ENCODE measurements at regions not wholly inside any gene's neighbourhood (a gene's known extent, or its start where the extent isn't known, plus 50 kb on each side); places are given as distances from the start of the nearest gene placed in this dataset.
"Not testable (repeated sequence)": the region's sequence is repeated elsewhere in the genome, so short reads cannot be mapped to it uniquely, and the experiment has no call there.

DNA sequence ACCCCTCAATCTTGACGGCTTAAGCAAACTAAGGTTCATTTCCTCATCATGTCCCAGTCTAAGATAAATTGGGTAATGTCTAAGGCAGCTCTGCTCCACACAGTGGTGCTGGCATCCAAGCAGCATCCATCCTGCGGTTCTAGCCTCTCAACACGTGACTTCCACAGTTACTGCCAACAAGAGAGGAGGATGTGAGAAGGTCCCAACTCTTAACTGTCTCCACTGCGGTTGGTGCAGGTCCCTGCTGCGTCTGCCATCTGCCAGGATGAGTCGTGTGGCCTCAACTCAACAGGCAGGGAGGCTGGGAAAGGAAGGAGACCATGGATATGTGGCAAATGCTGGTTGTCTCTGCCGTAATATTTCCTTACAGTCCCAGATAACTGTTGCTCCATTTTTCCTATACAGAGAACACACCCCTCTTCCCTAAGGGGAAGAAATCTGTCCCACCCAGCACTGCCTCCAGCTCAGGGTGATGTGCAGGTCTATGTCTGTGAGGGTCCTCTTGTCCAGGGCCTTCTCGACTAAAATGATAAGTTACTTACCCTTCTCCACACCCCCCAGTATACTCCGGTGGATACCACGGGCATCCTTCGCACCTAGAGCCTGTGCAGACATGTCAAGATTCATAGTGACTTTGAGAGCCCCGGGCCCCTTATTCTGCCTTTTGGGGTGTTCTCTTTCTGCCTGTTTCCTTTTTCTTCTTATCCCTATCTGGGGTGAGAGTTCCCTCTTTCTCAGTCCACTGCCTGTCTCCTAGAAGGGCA lies 64.7 kb downstream of the KCNJ18 start:
- Mint-ChIP-seq H3K4me3 (no peak overlapping the region), H3K4me1 (no peaks in the 10 kb centered on the region), H3K27ac (no peak overlapping the region), H3K9me3 (peaks cover 0 to 4% (median 0%) of the 10 kb centered on the region in 3 donors), H3K36me3 (no peaks in the 10 kb centered on the region), H3K27me3 (no peaks in the 10 kb centered on the region)
- Histone ChIP-seq H3K4me3 (ENCODE audit: control insufficient read depth in 1 of 2, extremely low read depth in 1 of 2, low read length in 1 of 2) (no peak overlapping the region), H3K9me3 (no peaks in the 10 kb centered on the region), H3K27ac (ENCODE audit: low read length) (no peak overlapping the region), H3K27me3 (replicated peaks in 1 of 2; ENCODE audit: control insufficient read depth in 2 of 2, extremely low read depth in 1 of 2, insufficient read depth in 2 of 2, low read length in 1 of 2) (no peaks in the 10 kb centered on the region), H3K4me1 (ENCODE audit: control insufficient read depth in 1 of 2, extremely low read depth in 1 of 2, insufficient read depth in 2 of 2, low read length in 2 of 2) (no peaks in the 10 kb centered on the region), H3K36me3 (ENCODE audit: control insufficient read depth in 2 of 2, extremely low read depth in 1 of 2, insufficient read depth in 1 of 2, low read length in 1 of 2) (no peaks in the 10 kb centered on the region)
- DNase-seq: no peak
- ChIA-PET POLR2A (no interaction called here), CTCF (no interaction called here)
- WGBS (ENCODE audit: insufficient coverage): 88% methylated on average over 5 of the region's 12 CpGs
- ATAC-seq (replicated peaks in 1 of 4): no peak

- H3K36me3 ChIP-seq (ENCODE audit: control insufficient read depth in 2 of 2, extremely low read depth in 1 of 2, insufficient read depth in 1 of 2, low read length in 1 of 2); ATAC-seq (replicated peaks in 1 of 4); H3K27ac Mint-ChIP-seq; DNase-seq; H3K27ac ChIP-seq (ENCODE audit: low read length); POLR2A ChIA-PET; H3K36me3 Mint-ChIP-seq; H3K9me3 Mint-ChIP-seq; H3K4me1 ChIP-seq (ENCODE audit: control insufficient read depth in 1 of 2, extremely low read depth in 1 of 2, insufficient read depth in 2 of 2, low read length in 2 of 2); H3K4me3 ChIP-seq (ENCODE audit: control insufficient read depth in 1 of 2, extremely low read depth in 1 of 2, low read length in 1 of 2); H3K27me3 Mint-ChIP-seq; H3K4me3 Mint-ChIP-seq; CTCF ChIA-PET; H3K4me1 Mint-ChIP-seq; H3K27me3 ChIP-seq (replicated peaks in 1 of 2; ENCODE audit: control insufficient read depth in 2 of 2, extremely low read depth in 1 of 2, insufficient read depth in 2 of 2, low read length in 1 of 2); H3K9me3 ChIP-seq: not testable (repeated sequence)
- WGBS (ENCODE audit: insufficient coverage): no CpG with 5 or more reads among the region's 1 CpG
Measured at GRCh38 chr17:21759636-21760035, 67.3 kb downstream of the KCNJ18 start.

- POLR2A ChIA-PET; H3K4me1 ChIP-seq (ENCODE audit: control insufficient read depth in 1 of 2, extremely low read depth in 1 of 2, insufficient read depth in 2 of 2, low read length in 2 of 2); H3K4me1 Mint-ChIP-seq; H3K9me3 ChIP-seq; H3K27me3 ChIP-seq (replicated peaks in 1 of 2; ENCODE audit: control insufficient read depth in 2 of 2, extremely low read depth in 1 of 2, insufficient read depth in 2 of 2, low read length in 1 of 2); ATAC-seq (replicated peaks in 1 of 4); H3K4me3 ChIP-seq (ENCODE audit: control insufficient read depth in 1 of 2, extremely low read depth in 1 of 2, low read length in 1 of 2); DNase-seq; H3K36me3 Mint-ChIP-seq; H3K36me3 ChIP-seq (ENCODE audit: control insufficient read depth in 2 of 2, extremely low read depth in 1 of 2, insufficient read depth in 1 of 2, low read length in 1 of 2); H3K4me3 Mint-ChIP-seq; H3K27ac ChIP-seq (ENCODE audit: low read length); CTCF ChIA-PET; H3K27ac Mint-ChIP-seq; H3K27me3 Mint-ChIP-seq; H3K9me3 Mint-ChIP-seq: not testable (repeated sequence)
- WGBS (ENCODE audit: insufficient coverage): 85% methylated on average over 23 of the region's 25 CpGs
Measured at GRCh38 chr17:21763738-21764340, 71.5 kb downstream of the KCNJ18 start.

GRCh38 chr17:21765651-21766290 lies 73.4 kb downstream of the KCNJ18 start:
- H3K4me3 ChIP-seq (ENCODE audit: control insufficient read depth in 1 of 2, extremely low read depth in 1 of 2, low read length in 1 of 2); H3K9me3 Mint-ChIP-seq; ATAC-seq (replicated peaks in 1 of 4); H3K36me3 Mint-ChIP-seq; H3K4me3 Mint-ChIP-seq; H3K9me3 ChIP-seq; H3K27me3 Mint-ChIP-seq; H3K4me1 ChIP-seq (ENCODE audit: control insufficient read depth in 1 of 2, extremely low read depth in 1 of 2, insufficient read depth in 2 of 2, low read length in 2 of 2); H3K27ac ChIP-seq (ENCODE audit: low read length); CTCF ChIA-PET; H3K27me3 ChIP-seq (replicated peaks in 1 of 2; ENCODE audit: control insufficient read depth in 2 of 2, extremely low read depth in 1 of 2, insufficient read depth in 2 of 2, low read length in 1 of 2); H3K36me3 ChIP-seq (ENCODE audit: control insufficient read depth in 2 of 2, extremely low read depth in 1 of 2, insufficient read depth in 1 of 2, low read length in 1 of 2); POLR2A ChIA-PET; DNase-seq; H3K4me1 Mint-ChIP-seq; H3K27ac Mint-ChIP-seq: not testable (repeated sequence)
- WGBS (ENCODE audit: insufficient coverage): 61% methylated on average over 2 of the region's 11 CpGs

DNA sequence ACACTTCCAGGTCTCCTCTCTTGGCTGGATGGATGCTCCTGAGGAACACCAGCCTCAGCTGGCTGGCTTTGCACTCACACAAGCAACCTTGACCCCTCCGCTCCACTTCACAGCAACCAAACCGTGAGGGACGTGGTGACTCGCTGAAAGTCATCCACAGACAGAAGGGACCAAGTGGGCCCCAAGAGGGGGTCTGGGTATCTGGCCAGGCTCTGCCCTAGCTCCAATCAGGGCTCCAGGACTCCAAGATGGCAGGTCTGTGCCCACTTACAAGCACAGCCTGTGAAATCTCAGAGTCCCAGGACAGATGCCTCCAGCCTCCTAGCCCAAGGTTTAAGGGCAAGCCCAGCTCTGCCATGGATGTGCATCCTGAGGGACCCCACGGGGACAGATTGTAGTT lies 74.2 kb downstream of the KCNJ18 start:
- H3K9me3 ChIP-seq; POLR2A ChIA-PET; H3K4me3 Mint-ChIP-seq; H3K4me3 ChIP-seq (ENCODE audit: control insufficient read depth in 1 of 2, extremely low read depth in 1 of 2, low read length in 1 of 2); ATAC-seq (replicated peaks in 1 of 4); H3K27ac ChIP-seq (ENCODE audit: low read length); H3K36me3 Mint-ChIP-seq; H3K4me1 Mint-ChIP-seq; CTCF ChIA-PET; H3K4me1 ChIP-seq (ENCODE audit: control insufficient read depth in 1 of 2, extremely low read depth in 1 of 2, insufficient read depth in 2 of 2, low read length in 2 of 2); H3K9me3 Mint-ChIP-seq; H3K27ac Mint-ChIP-seq; H3K27me3 Mint-ChIP-seq; H3K36me3 ChIP-seq (ENCODE audit: control insufficient read depth in 2 of 2, extremely low read depth in 1 of 2, insufficient read depth in 1 of 2, low read length in 1 of 2); DNase-seq; H3K27me3 ChIP-seq (replicated peaks in 1 of 2; ENCODE audit: control insufficient read depth in 2 of 2, extremely low read depth in 1 of 2, insufficient read depth in 2 of 2, low read length in 1 of 2): not testable (repeated sequence)
- no CpG with 5 or more reads among the region's 5 CpGs for WGBS (ENCODE audit: insufficient coverage)

DNA sequence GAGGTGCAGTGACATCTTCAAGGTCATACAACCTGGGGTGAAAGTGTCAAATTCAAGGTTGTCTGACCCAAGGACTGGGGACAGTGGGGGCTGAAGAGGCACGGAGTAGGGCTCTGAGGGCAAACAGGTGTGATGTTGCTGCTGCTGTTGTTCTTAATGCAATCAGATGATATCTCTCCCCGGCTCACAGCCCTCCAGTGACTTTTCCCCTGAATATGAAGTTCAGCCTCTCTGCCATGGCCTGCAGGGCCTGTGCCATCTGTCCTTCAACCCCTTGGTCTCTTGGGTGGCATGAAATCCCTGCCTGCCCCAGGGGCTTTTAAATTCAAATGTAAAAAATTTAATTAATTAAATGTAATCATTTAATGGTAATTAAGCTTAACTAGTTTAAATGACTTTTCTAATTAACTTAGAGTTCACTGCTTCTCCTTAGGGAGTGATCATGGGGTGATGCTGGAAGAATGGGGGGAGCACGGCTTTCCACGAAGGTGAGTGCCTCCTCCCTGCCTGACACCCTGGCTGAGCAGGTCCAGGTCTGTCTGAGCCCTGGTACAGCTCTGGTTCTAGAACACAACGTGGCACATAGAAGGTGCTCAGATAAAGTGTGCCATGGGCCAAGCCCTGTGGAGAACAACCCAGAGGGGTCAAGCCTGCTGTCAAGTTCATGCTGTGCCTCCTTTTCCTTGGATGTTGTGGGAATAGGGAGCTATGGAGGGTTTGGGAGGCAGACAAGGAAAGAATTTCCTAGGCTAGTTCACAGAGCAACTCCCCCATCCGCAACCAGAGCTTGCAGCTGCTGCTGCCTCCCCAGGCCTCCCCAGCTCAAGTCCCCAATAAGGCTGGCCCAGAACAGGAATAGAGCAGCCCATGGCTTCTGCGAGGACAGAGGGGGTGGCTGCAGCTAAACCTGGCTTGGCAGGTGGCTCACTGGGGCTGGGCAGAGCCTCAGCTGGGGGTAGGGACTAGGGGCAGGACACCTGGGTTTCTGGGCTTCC lies 75.1 kb downstream of the KCNJ18 start:
- H3K4me3 Mint-ChIP-seq; ATAC-seq (replicated peaks in 1 of 4); H3K4me1 Mint-ChIP-seq; H3K27ac Mint-ChIP-seq; H3K4me1 ChIP-seq (ENCODE audit: control insufficient read depth in 1 of 2, extremely low read depth in 1 of 2, insufficient read depth in 2 of 2, low read length in 2 of 2); H3K27me3 ChIP-seq (replicated peaks in 1 of 2; ENCODE audit: control insufficient read depth in 2 of 2, extremely low read depth in 1 of 2, insufficient read depth in 2 of 2, low read length in 1 of 2); H3K9me3 ChIP-seq; POLR2A ChIA-PET; H3K27me3 Mint-ChIP-seq; H3K9me3 Mint-ChIP-seq; DNase-seq; H3K36me3 Mint-ChIP-seq; H3K4me3 ChIP-seq (ENCODE audit: control insufficient read depth in 1 of 2, extremely low read depth in 1 of 2, low read length in 1 of 2); H3K27ac ChIP-seq (ENCODE audit: low read length); CTCF ChIA-PET; H3K36me3 ChIP-seq (ENCODE audit: control insufficient read depth in 2 of 2, extremely low read depth in 1 of 2, insufficient read depth in 1 of 2, low read length in 1 of 2): not testable (repeated sequence)
- WGBS (ENCODE audit: insufficient coverage): 51% methylated on average over 3 of the region's 7 CpGs

Data from T-cell (primary cell).